HG03432 (cell line): ENCODE measurements at regions not wholly inside any gene's neighbourhood (a gene's known extent, or its start where the extent isn't known, plus 50 kb on each side); places are given as distances from the start of the nearest gene placed in this dataset.
"Not testable (repeated sequence)": the region's sequence is repeated elsewhere in the genome, so short reads cannot be mapped to it uniquely, and the experiment has no call there.

Experiments used
- ATAC-seq: cut with Tn5 transposase; IDR thresholded peaks from one replicate; pipeline ENCODE4 v1.9.1; 2021; ENCODE audit warnings: mild to moderate bottlenecking, moderate library complexity; ENCODE audit not compliant: unreplicated experiment

DNA sequence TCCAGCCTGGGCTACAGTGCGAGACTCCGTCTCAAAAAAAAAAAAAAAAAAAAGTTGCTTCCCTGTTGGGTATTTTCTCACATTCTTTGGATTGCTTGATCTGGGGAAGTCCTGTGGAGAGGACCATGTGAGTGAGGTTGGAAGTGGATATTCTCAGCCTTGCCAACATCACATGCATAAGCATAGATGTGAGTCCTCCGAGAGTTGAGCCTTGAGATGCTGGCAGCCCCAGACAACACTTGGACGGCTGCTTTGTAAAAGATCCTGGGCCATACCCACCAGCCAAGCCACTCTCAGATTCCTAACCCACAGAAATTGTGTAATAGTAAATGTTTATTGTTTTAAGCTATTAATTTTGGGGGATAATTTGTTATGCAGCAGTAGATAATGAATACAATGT is 1570.0 kb upstream of the GOT2 start:
- ATAC-seq, result no peak

DNA sequence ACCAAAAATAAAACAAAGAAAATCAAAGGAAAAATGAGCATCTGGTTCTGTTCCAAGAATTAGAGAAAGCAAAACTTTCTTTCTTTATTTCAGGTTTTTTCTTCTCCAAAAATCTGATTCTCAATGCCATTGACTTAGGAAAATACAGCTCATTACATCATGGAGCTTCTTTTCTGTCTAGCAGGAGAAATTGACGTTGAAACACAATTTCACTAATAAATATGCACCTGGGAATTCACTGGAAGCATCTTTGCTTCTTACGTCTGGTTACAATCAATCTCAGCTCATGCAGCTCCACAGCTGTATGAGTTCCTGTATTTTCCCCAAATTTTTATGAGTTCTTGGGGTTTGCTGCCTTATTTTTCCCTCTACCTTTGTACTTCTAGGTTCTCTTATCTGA is 1568.6 kb upstream of the GOT2 start:
- no peak for ATAC-seq

DNA sequence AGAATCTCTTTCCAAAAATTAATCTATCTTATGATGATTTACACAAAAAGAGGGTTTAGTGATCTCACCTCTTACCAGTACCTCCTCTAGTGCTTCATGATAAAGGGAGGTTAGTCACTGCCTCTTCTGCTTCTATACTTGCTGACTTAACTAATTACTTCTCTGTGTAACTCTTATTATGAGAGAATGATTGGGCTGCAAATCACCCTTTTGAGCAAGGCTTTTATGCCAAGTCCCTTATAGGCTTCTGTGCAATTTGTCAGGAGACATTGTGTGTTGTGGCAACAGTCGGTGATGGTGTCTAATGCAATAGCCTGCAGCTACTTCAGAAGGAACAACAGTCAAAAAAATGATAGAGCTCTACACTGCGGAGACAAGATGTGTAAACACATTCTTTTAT is 1568.1 kb upstream of the GOT2 start:
- no peak for ATAC-seq

DNA sequence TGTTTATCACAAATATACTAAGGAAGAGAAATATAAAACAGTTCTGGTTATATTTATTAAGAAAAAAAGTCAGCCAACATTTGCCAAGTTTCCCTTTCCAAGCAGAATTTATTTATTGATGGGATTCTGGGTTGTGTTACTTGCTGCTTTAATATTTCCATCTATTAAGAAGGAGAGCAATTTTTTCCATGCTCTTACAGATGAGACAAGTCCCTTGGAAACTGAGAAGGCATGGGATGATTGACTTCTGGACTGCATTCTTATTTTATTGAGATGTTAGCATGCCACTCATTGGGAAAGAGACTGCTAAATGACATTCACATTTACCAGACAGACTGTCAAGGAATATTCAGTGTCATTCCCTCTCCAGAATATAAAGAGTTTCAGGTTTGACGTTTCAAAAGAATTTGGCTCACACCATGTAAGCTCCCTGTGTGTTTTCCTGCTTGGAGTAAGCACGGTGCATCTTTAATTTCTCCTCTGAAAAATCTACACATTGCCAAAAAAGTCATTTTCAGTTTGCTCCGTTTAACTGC is 1565.2 kb upstream of the GOT2 start:
- ATAC-seq, result no peak

DNA sequence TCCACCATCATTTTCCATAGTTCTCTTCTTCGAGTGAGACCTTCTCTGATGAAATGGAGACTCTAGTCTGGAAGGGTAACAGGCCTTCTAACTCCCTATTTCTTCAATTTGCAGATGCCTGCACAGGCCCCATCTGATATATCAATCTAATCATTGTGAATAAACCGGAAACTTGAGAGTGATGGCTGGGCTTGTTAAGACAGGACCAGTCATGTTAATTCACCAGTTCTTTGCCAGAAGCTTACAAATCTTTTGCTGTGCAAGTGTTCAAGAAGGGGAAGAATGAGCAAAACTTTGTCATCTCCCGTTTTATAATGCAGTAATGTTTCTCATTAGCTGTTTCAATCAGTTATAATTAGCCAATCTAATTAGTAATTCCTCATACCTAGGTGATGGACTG is 1561.3 kb upstream of the GOT2 start:
- no peak for ATAC-seq

DNA sequence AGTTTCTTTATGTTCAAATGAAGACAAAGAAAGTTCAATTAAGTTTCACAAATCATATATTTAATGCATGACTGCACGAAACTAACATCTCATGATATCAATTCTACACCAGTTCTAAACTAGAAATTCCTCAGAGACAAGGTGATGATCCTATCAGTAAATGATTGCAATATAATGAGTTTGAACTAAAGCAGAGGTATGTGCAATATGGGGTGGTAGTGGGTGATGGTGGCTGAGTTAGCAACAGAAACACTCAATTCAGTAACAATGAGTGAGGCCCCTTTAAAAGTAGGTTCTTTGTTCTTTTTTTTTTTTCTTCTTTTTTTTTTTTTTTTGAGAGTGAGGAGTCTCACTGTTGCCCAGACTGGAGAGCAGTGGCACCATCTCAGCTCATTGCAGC is 1551.7 kb upstream of the GOT2 start:
- no peak for ATAC-seq

DNA sequence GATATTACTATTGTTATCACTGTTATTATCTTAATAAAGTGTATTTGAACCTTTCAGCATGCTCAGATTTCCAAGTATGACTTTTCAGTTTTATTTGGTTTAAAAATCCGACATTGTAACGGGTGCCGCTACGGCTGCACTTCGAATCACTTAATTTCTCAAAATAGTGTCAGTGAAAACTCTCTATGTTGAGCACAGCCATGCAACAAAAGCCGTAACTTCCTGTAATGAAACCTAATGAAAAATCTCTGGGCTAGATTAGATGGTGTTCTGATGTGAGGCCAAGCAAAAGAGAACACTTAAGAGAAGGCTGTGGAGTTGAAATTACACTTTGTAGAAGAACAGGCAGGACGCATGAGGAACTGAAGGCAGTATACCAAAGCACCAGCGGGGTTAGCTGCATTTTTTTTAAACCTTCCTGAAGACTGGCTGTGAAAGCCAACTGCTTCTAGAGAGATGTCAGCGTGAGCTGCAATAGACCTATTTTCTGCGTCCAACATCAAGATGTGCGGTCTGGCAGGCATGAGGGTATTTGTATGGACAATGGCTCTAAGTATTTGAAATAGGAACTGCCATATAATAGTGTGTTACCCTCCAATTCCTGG is 1545.0 kb upstream of the GOT2 start:
- ATAC-seq, result no peak

DNA sequence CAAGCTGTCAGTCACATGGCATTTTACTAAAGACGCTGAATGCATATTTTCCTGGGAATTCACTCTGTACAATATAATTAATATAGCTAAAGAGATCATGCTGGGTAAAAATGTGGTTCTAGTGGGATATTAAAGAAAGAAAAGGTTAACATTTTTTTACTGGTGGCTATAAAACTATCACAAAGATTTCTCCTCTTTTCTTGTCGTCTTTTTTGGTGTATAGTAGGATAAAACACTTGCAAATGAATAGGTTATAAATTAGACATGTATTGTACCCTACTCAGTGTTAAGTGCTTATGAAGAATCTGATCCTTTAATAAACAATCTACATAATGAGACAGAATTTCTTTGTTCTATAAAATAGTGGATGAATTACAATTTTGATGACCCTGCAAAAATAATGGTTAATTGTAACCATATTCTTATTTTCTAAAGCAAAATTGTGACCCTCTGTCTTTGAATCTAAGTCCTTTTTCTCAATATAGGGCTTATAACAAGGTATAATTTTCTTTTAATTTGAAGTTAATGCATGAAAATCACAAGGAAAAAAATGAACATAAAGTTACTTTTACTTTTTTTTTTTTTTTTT is 1540.4 kb upstream of the GOT2 start:
- ATAC-seq, result no peak

DNA sequence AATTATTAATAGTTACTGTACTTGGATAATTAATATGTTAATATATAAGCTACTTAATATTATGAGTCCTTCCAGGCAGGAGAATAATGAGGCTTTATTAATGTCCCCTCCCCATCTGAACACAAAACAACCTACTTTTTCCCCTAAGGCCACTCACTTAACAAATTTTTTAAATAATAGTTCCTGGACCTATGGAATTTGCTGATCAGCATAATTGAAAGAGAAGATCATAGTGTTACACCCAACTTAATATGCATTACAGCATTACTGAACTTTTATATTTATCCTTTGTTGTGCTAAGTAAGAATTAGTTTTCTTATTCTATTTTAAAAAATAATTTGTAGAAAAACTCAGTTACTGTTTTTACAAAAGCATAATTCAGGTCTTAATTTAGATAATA is 1537.7 kb upstream of the GOT2 start:
- no peak for ATAC-seq

DNA sequence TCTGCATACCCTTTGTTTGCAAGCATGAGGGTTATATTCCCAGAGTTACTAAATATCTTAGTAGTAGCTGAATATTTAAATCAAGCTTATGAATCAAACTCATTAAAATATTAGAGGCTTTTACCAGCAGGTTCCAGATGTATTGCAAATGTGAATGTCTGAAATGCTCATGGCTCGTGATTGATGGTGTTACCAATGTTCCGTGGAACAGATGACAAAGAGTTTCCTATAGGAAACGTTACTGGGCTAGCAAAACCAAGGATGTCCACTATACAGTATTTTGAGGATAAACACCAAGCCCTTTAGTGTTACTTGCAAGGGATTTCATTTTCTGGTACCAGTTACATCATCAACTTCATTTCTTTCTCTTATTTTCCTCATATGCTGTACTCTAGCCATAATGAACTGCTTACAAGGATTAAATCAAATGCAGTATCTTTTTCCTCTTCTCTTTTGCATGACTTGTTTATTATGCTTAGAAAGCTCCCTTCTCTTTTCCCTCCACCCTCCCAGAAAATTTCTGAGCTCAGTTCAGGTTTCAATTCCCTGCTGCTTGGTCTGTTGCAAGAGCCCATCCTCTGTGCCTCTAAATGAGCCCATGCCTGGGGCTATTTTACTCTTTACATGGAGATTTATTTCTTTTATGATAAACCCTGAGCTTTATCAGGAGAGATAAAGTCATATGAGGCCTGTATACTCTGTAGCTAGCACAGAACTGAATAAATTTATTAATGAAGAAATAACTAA is 1537.1 kb upstream of the GOT2 start:
- no peak for ATAC-seq

DNA sequence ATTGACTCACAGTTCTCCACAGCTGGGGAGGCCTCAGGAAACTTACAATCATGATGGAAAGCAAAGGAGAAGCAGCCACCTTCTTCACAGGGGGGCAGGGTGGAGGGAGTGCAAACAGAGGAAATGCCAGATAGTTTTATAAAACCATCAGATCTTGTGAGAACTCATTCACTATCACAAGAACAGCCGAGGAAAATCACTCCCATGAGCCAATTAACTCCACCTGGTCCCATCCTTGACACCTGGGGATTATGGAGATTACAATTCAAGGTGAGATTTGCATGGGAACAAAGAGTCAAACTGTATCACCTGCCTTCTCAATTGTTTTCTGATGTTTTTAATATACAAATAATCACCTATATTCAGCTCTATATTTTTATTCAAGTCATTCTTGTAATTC is 1527.3 kb upstream of the GOT2 start:
- no peak for ATAC-seq

DNA sequence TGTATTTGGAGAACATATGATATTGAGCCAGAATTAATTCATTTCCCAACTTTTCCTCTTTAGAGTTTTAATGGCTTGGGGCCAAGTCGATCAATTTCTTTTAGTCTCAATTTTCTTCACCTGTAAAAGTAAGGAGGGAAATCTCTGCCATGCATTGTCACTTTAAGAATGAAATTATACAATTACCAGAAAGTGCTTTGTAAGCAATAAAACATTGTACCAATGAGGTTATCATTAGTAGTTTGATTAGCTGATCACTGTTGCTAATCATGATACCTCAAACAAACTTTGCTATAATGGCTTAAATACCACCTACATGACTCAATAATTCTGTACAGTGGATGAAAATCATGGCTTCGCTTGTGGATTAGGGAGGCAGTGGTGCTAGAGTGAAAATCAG is 1525.8 kb upstream of the GOT2 start:
- no peak for ATAC-seq

DNA sequence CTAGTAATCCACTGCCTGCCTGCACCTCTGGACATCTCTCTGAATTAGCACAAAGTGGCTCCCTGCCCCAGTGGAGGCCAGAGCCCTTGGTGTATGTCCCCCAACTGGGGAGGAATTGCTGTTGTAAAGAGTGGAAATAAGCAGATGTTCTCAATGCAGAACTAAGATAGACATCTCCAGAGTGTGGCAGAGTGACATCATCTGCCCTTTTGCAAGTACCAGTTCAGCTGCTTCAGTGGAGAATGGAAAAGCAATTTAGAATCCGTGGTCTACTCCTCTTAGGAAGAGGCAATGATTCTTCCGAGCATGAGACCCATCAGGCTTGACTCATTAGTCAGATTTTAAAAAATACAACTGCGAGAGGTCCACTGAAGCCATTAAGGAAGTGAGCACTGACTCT is 1512.0 kb upstream of the GOT2 start:
- no peak for ATAC-seq

DNA sequence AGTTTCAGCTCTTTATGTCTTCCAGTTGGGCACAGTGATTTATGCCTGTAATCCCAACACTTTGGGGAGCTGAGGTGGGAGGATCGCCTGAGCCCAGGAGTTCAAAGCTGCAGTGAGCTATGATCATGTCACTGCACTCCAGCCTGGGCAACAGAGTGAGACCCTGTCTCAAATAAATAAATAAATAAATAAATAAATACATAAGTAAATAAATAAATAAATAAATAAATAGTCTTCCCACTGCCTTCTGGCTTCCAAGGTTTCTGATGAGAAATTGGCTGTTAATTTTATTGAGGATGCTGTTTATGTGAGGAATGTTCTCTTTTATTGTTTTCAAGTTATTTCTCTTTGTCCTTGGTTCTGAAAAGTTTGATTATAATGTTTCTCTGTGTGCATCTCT is 1507.6 kb upstream of the GOT2 start:
- no peak for ATAC-seq

DNA sequence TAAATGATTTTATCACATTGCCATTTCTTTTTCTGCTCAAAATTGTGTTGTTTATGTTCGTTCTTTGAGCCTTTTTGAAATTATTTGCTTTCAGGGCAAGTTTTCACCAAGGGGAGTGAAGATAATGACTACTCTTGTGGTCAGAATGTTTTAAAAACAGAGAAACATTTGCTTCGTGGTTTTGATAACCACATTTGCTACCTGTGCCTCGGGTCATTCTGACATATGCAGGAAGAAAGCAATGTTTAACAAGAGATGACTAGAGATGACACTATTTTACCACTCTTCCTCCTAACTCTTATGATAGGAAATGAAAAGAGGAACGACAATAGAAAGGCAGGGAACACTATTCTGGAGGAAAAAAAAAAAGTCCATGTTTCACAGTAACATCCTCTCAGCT is 1496.5 kb upstream of the GOT2 start:
- no peak for ATAC-seq

DNA sequence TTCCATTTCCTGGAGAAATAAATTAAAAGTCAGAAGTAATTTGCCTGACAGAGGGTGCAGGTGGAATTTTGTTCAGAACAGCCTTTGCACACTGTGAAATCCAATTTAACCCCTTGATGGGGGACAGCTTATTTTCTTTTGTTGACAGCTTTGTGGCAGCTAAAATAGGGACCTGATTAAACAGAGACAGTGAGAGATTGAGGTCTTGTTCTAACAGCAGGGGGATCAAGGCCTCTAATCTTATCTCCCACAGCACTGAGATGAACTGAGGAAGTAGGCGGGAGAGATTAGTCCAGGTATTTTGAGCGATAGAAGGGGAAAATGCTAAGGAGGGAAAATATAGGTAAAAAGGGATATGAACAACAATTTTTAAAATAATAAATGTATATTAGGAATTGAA is 1491.4 kb upstream of the GOT2 start:
- ATAC-seq, result no peak

DNA sequence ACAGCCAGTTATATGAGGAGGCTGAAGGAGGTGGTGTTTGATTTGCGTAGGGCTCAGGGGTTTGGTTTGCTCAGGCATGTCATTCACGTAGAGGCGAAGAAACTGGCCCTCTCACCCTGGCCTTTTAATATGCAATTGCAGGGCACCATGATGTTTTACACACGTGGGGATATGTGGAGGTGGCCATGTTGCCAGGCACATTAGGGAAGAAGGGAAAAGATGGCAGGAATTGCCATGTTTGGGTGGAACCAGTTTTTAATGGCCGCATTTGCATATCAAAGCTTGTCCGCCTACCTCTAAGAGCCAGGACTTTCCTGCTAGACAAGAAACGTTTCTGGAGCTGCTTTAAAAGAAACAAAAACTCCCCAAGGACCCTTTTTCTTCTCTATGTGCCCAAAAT is 1483.7 kb upstream of the GOT2 start:
- ATAC-seq, result no peak

DNA sequence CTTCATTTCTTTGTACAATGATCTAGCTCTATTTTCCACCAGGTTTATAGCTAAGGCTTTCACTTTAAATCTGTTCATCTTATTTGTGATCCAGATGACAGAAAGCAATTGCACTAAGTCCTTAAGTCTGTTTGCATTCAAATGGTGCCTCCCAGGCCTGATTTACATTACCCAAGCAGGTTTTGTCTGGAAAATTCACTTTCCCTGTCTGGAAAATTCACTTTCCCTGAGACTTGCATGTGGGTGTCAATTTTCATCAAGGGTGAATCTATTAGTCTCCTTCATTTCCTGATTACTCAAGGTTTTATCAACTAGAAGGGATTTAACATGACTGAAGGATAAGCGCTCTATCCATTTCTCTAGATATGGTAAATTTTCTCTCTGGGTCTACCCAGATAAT is 1480.2 kb upstream of the GOT2 start:
- ATAC-seq, result no peak

DNA sequence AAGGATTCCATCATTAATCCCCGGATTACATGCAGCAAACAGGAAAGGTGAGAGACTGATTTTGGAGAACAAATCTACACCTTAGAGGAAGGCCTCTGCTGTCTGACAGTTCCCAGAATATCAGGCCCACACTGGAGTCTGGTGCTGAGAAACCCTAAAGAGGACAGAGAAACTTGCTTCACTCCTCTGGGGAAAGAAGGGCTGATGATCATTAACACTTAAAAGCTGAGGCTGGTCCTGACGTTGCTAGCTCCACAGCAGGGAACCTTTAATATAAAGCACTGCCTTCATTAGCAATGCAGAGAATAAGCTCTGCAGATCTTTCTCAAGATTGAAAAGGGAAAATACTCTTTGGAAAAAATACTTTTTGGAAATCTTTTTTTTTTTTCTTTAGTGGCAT is 1472.4 kb upstream of the GOT2 start:
- no peak for ATAC-seq

DNA sequence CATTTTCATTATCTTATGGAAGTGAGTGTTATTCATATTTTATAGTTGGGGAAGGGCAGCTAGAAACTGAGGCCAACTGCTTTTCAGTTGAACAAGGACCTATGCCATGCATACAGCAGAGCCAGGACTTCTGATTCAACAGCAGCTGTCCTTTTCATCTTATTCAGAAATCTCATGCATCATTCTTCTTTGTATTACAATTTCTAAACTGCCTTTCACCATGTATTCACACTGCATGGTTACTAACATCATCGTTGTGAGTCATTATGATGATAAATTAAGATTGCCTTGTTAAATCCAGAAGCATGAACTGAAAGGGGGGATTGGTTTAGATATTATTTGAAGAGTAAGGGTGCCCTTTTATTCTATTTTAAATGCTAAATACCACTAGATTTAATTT is 1470.1 kb upstream of the GOT2 start:
- ATAC-seq, result no peak

DNA sequence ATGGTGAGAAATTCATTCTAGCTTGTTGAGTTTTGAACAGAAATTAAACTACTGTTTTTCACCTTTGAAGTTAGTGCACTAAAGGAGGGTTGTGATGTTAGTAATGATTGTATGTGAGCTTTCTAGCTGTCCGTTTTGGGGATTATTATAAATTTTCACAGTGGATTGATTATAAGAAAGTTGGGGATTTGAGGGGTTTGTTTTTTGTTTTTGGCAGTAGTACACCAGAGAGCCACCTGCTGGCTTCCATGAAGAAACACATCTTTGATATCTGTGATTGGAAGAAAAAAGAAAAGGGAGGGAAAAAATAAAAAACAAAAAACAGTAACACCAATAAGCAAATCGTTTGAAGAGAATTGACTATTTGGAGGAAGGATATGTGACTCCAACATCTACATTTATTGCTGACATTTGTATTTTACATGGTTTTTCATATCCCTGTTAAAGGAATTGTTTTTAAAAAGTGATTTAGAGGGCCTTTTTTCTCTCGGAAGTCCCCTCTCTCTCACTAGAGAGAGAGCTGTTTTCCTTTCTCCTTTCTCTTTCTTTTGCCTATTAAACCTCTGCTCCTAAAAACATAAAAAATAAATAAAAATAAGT is 1469.5 kb upstream of the GOT2 start:
- ATAC-seq, result no peak

DNA sequence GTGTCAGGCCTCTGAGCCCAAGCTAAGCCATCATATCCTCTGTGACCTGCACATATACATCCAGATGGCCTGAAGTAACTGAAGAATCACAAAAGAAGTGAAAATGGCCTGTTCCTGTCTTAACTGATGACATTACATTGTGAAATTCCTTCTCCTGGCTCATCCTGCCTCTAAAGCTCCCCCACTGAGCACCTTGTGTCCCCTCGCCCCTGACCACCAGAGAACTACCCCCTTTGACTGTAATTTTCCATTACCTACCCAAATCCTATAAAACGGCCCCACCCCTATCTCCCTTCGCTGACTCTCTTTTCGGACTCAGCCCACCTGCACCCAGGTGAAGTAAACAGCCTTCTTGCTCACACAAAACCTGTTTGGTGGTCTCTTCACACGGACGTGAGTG is 1466.6 kb upstream of the GOT2 start:
- not testable (repeated sequence) for ATAC-seq
